ENCODE measurements at regions not wholly inside any gene's neighbourhood (a gene's known extent, or its start where the extent isn't known, plus 50 kb on each side); places are given as distances from the start of the nearest gene placed in this dataset.

DNA sequence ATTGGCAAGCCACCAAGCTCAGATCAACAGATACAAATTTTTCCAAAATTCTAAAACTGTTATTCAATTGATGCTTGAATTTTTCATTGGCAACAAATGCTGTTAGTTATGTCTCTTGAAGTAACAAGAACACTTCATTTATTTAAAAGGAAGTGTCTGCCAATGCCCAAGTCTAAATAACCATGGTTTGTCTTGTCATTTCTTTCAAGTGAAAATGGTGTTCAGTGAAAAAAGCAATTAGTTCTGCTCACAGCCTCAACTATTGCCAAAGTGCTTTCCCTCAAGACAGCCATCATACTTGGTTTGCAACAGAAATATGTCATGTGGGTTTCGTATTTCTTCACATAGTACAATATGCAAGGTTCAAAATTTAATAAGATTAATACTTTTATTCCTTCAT, 312.6 kb upstream of the LMCD1 start:
- 87 to 96% (median 89%) methylated on average over 1 of the region's 1 CpG for WGBS, 4 donors
- Histone ChIP-seq H3K27me3 (no peaks in the 10 kb centered on the region), H3K9me3 (peaks cover 0 to 15% (median 0%) of the 10 kb centered on the region in 12 donors), H3K36me3 (no peaks in the 10 kb centered on the region), H3K4me3 (no peak overlapping the region), H3K4me1 (no peaks in the 10 kb centered on the region), H3K27ac (no peak overlapping the region)
- TF ChIP-seq, protein P1, sequence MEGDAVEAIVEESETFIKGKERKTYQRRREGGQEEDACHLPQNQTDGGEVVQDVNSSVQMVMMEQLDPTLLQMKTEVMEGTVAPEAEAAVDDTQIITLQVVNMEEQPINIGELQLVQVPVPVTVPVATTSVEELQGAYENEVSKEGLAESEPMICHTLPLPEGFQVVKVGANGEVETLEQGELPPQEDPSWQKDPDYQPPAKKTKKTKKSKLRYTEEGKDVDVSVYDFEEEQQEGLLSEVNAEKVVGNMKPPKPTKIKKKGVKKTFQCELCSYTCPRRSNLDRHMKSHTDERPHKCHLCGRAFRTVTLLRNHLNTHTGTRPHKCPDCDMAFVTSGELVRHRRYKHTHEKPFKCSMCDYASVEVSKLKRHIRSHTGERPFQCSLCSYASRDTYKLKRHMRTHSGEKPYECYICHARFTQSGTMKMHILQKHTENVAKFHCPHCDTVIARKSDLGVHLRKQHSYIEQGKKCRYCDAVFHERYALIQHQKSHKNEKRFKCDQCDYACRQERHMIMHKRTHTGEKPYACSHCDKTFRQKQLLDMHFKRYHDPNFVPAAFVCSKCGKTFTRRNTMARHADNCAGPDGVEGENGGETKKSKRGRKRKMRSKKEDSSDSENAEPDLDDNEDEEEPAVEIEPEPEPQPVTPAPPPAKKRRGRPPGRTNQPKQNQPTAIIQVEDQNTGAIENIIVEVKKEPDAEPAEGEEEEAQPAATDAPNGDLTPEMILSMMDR (IDR thresholded peaks at IDR 0.05), result no peak
- no peak for TF ChIP-seq POLR2A (IDR thresholded peaks at IDR 0.05)
- DNase-seq, result no peak
- no peak for ATAC-seq
- intact Hi-C loops (cut with DNase I), result no loop called here

DNA sequence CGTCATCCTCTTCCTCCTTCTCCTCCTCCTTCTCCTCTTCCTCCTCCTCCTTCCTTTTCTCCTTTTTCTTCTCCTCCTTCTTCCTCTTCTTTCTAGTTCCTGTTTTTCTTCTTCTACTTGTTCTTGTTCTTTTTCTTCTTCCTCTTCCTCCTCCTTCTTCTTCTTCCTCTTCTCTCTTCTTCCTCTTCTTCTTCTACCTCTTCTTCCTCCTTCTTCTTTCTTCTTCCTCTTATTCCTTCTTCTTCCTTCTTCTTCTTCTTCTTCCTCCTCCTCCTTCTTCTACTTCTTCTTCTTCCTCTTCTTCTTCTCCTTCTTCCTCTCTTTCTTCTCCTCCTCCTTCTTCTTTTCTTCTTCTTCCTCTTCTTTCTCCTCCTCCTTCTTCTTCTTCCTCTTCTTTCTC, 310.2 kb upstream of the LMCD1 start:
- H3K36me3 ChIP-seq, result no peaks in the 10 kb centered on the region
- no peaks in the 10 kb centered on the region for H3K4me1 ChIP-seq
- ATAC-seq (no peak), DNase-seq (no peak)
- no peak for TF ChIP-seq POLR2A (IDR thresholded peaks at IDR 0.05)
- TF ChIP-seq, protein P1 (IDR thresholded peaks at IDR 0.05), result no peak
- no peak overlapping the region for H3K4me3 ChIP-seq
- H3K27me3 ChIP-seq, result no peaks in the 10 kb centered on the region
- intact Hi-C loops (cut with DNase I), result no loop called here
- H3K27ac ChIP-seq, result no peak overlapping the region
- H3K9me3 ChIP-seq, result peaks cover 0 to 22% (median 0%) of the 10 kb centered on the region in 12 donors
- WGBS, 4 donors, result 86 to 92% (median 91%) methylated on average over 1 of the region's 1 CpG

DNA sequence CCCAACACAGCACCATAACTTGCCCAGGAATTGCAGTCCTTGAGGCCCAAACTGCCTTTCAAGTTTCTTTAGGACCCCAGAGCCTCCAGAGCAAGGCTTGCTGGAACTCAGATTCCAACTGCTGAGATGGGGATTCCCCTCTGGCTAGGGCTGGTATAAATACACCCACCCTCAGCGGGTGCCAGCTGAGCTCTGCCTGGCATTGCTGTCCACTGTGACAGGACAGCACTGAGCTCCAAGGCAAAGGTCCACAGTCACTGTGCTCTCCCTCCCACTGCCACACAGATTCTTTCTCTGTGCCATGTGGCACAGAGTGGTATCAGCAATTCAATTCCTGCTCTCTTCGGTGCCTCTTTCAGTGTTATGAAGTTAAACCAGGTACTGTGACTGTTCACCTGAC, 304.2 kb upstream of the LMCD1 start:
- intact Hi-C loops (cut with DNase I), result no loop called here
- peaks cover 0 to 6% (median 0%) of the 10 kb centered on the region in 12 donors for H3K9me3 ChIP-seq
- H3K36me3 ChIP-seq, result no peaks in the 10 kb centered on the region
- WGBS, 4 donors, result 44 to 58% (median 47%) methylated on average over 2 of the region's 2 CpGs
- peak; percentile 55 to 89 (median 74) for ATAC-seq
- H3K27ac ChIP-seq, result no peak overlapping the region
- no peak for TF ChIP-seq POLR2A (IDR thresholded peaks at IDR 0.05)
- TF ChIP-seq, protein P1 (IDR thresholded peaks at IDR 0.05), result no peak
- H3K4me3 ChIP-seq, result no peak overlapping the region
- H3K4me1 ChIP-seq, result no peaks in the 10 kb centered on the region
- peak in 2 of 5 donors; percentile 13 to 32 for DNase-seq
- H3K27me3 ChIP-seq, result no peaks in the 10 kb centered on the region

DNA sequence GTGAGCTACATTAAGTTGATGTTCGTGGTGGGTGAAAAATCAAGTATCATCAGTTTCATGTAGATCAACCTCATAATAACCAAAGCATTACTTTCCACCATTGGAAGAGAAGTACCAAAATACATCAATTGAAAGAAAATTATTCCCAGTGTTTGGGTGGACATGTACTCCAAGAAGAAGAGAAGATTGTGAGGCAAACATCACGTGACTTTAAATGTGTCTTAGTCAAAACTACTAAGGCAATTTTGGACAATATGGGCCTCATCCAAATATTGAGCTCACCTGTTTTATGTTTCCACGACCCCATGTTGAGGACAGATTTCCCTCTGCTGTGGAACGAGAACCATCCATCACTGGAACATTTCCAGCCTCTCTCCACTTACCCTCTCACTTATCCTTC, 303.0 kb upstream of the LMCD1 start:
- Histone ChIP-seq H3K27ac (no peak overlapping the region), H3K27me3 (no peaks in the 10 kb centered on the region), H3K4me1 (no peaks in the 10 kb centered on the region), H3K9me3 (peaks cover 0 to 6% (median 0%) of the 10 kb centered on the region in 12 donors), H3K4me3 (no peak overlapping the region), H3K36me3 (no peaks in the 10 kb centered on the region)
- 62 to 77% (median 68%) methylated on average over 4 of the region's 4 CpGs for WGBS, 4 donors
- ATAC-seq (no peak), DNase-seq (no peak)
- intact Hi-C loops (cut with DNase I), result no loop called here
- TF ChIP-seq, protein P1 (IDR thresholded peaks at IDR 0.05), result no peak
- TF ChIP-seq POLR2A (IDR thresholded peaks at IDR 0.05), result no peak

Measured in heart left ventricle (tissue), 16 donors.